Retinal pigment epithelial cell (primary cell): ENCODE measurements at regions not wholly inside any gene's neighbourhood (a gene's known extent, or its start where the extent isn't known, plus 50 kb on each side); places are given as distances from the start of the nearest gene placed in this dataset.

ENCODE experiments used
- DNase-seq: peaks from one replicate; pipeline ENCODE4 v3.0.0-alpha.2; 2010; ENCODE audit warnings: low read depth
- H3K4me3 ChIP-seq: 2 replicates; pipeline ENCODE4 v1.5.1; 2011; ENCODE audit warnings: mild to moderate bottlenecking, low read length, control low read depth, moderate library complexity
- TF ChIP-seq, protein P1 (sequence below): conservative IDR thresholded peaks from 2 replicates; pipeline ENCODE4 v1.5.1; 2011; ENCODE audit warnings: low read depth, low read length, control low read depth, inconsistent platforms

- no peak for DNase-seq
- H3K4me3 ChIP-seq: no peak overlapping the region
- TF ChIP-seq, protein P1, sequence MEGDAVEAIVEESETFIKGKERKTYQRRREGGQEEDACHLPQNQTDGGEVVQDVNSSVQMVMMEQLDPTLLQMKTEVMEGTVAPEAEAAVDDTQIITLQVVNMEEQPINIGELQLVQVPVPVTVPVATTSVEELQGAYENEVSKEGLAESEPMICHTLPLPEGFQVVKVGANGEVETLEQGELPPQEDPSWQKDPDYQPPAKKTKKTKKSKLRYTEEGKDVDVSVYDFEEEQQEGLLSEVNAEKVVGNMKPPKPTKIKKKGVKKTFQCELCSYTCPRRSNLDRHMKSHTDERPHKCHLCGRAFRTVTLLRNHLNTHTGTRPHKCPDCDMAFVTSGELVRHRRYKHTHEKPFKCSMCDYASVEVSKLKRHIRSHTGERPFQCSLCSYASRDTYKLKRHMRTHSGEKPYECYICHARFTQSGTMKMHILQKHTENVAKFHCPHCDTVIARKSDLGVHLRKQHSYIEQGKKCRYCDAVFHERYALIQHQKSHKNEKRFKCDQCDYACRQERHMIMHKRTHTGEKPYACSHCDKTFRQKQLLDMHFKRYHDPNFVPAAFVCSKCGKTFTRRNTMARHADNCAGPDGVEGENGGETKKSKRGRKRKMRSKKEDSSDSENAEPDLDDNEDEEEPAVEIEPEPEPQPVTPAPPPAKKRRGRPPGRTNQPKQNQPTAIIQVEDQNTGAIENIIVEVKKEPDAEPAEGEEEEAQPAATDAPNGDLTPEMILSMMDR: no peak
Measured at GRCh38 chr3:18635215-18635614, 210.1 kb upstream of the SATB1 start.

DNA sequence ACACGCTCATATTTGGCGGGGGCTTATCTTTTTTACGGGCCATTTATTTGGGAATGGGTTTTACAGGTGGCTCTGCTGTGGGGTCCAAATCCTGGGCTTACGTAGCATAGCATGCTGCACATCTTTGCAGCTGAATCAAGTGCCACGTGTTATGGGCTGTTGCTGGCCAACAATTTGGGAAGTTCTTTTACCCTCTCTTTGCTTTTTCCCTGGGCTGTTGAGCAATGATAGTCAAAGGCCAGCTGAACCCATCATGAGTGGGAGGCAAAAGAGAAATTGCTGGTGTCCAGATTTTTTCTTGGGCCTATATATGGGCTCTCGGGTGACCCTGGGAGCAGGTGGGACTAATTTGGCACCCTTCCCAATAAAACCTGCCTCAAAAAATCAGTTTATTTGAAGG is 209.3 kb upstream of the SATB1 start:
- no peak for DNase-seq
- TF ChIP-seq, protein P1: no peak
- no peak overlapping the region for H3K4me3 ChIP-seq

DNA sequence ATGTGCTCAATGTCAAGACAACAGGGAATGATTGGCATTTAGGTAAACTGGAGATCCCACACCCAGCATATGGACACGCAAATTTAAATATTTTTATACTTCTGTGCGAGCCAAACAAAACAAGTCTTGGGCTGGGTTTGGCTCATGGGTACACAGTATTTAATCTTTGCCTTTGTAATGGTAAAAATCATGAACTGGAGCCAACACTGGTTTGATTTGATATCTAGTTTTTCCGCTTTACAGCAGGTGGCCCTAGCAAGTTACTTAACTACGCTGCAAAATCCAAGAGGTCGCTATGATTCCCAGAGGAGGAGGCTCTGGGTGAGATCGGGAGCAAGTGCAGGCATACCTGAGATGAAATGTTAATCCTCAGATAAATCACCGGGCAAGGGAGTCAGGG is 207.9 kb upstream of the SATB1 start:
- TF ChIP-seq, protein P1: no peak
- H3K4me3 ChIP-seq: no peak overlapping the region
- DNase-seq: no peak

GRCh38 chr3:18630295-18630694 is 205.2 kb upstream of the SATB1 start:
- H3K4me3 ChIP-seq: no peak overlapping the region
- TF ChIP-seq, protein P1: no peak
- DNase-seq: no peak

DNA sequence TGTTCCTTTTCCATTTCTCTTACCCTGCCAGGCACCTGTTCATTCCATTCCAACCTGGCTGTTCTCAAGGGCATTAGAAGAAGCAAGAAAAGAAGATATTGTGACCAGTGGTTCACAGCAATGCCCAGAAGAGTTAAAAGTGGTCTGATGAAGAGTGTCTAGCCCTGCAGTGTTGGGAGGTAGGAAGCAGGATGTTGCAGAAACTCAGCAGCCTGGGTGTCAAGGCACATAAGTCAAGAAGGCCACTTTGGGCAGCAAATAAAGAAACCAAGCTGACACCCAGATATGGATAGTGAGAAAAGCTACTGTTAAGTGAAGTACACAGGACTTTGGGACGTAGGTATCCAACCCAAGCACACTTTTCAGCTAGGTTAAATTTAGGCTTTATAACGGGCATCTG is 199.9 kb upstream of the SATB1 start:
- TF ChIP-seq, protein P1: no peak
- no peak overlapping the region for H3K4me3 ChIP-seq
- DNase-seq: no peak

- no peak for DNase-seq
- TF ChIP-seq, protein P1: no peak
- H3K4me3 ChIP-seq: no peak overlapping the region
Measured at GRCh38 chr3:18623220-18623619, 198.1 kb upstream of the SATB1 start.

GRCh38 chr3:18618723-18619122 is 193.6 kb upstream of the SATB1 start:
- H3K4me3 ChIP-seq: no peak overlapping the region
- TF ChIP-seq, protein P1: no peak
- DNase-seq: no peak
